PFSK-1 (cell line): ENCODE measurements at regions not wholly inside any gene's neighbourhood (a gene's known extent, or its start where the extent isn't known, plus 50 kb on each side); places are given as distances from the start of the nearest gene placed in this dataset.

Source experiments
- POLR2AphosphoS5 ChIP-seq: IDR thresholded peaks from 2 replicates; pipeline ENCODE4 v1.6.1; 2012; ENCODE audit warnings: low read depth, mild to moderate bottlenecking, control low read depth, low read length, moderate library complexity
- REST ChIP-seq, 2 experiments: IDR thresholded peaks; 2 replicates each; pipeline versions ENCODE4 v1.6.1 to v1.8.0; 2011 to 2012; ENCODE audit warnings: low read depth in 2 of 2, low read length in 2 of 2, control low read depth in 1 of 2, inconsistent platforms in 1 of 2, mild to moderate bottlenecking in 1 of 2, moderate library complexity in 1 of 2; ENCODE audit not compliant: insufficient read depth in 1 of 2
- SIN3A ChIP-seq: IDR thresholded peaks from 2 replicates; pipeline ENCODE4 v1.6.1; 2012; ENCODE audit warnings: mild to moderate bottlenecking, low read length, moderate library complexity, borderline replicate concordance; ENCODE audit not compliant: insufficient read depth

GRCh38 chr2:221202431-221202830 is 369.7 kb downstream of the EPHA4 start:
- TF ChIP-seq REST (IDR thresholded peaks at IDR 0.05; ENCODE audit: insufficient read depth in 1 of 2, low read depth in 2 of 2, low read length in 2 of 2) (no peak), POLR2AphosphoS5 (no peak), SIN3A (no peak)
